ENCODE measurements at regions not wholly inside any gene's neighbourhood (a gene's known extent, or its start where the extent isn't known, plus 50 kb on each side); places are given as distances from the start of the nearest gene placed in this dataset.

- no peak for TF ChIP-seq POLR2A (IDR thresholded peaks at IDR 0.05)
- no peak for TF ChIP-seq CTCF (IDR thresholded peaks at IDR 0.05)
These were observed 222.1 kb upstream of the UFL1 start for GRCh38 chr6:96299525-96299924.
